GM23338 (cell line): ENCODE measurements at regions not wholly inside any gene's neighbourhood (a gene's known extent, or its start where the extent isn't known, plus 50 kb on each side); places are given as distances from the start of the nearest gene placed in this dataset.

Experiments
- ATAC-seq: fragments of 200-7000 bp; cut with Tn5 transposase; 3 replicates; pipeline ENCODE4 v1.9.1; 2020
- DNase-seq: peaks from one replicate; pipeline ENCODE4 v3.0.0-alpha.2; 2015; ENCODE audit warnings: low spot score
- H2AFZ ChIP-seq: fragments of 200-600 bp; sonication (generic); 2 replicates; pipeline ENCODE4 v1.8.0; 2016; ENCODE audit warnings: antibody characterized with exemption, mild to moderate bottlenecking, moderate library complexity
- H3F3A ChIP-seq: fragments of 200-600 bp; sonication (generic); replicated peaks from 2 replicates; pipeline ENCODE4 v1.8.0; 2017; ENCODE audit warnings: antibody characterized with exemption, mixed run types, low read depth
- H3K27ac ChIP-seq: fragments of 200-600 bp; sonication (generic); 2 replicates; pipeline ENCODE4 v1.6.1; 2016; ENCODE audit warnings: low read depth
- H3K27me3 ChIP-seq: fragments of 200-600 bp; sonication (generic); 2 replicates; pipeline ENCODE4 v1.8.0; 2016; ENCODE audit warnings: mild to moderate bottlenecking, mixed run types, moderate library complexity; ENCODE audit not compliant: insufficient read depth
- H3K36me3 ChIP-seq: fragments of 200-600 bp; sonication (generic); 2 replicates; pipeline ENCODE4 v1.8.0; 2016; ENCODE audit warnings: mild to moderate bottlenecking; ENCODE audit not compliant: insufficient read depth
- H3K4me1 ChIP-seq: fragments of 200-600 bp; sonication (generic); 2 replicates; pipeline ENCODE4 v1.8.0; 2016; ENCODE audit warnings: mild to moderate bottlenecking, moderate library complexity; ENCODE audit not compliant: insufficient read depth
- H3K4me2 ChIP-seq: fragments of 200-600 bp; sonication (generic); 2 replicates; pipeline ENCODE4 v1.7.1; 2017; ENCODE audit warnings: mixed run types
- H3K4me3 ChIP-seq: fragments of 200-600 bp; sonication (generic); 2 replicates; pipeline ENCODE4 v1.6.1; 2016; ENCODE audit warnings: mixed run types
- H3K79me2 ChIP-seq: fragments of 200-600 bp; sonication (generic); replicated peaks from 2 replicates; pipeline ENCODE4 v1.8.0; 2017; ENCODE audit warnings: mild to moderate bottlenecking; ENCODE audit not compliant: insufficient read depth
- H3K9me2 ChIP-seq: fragments of 200-600 bp; sonication (generic); 2 replicates; pipeline ENCODE4 v1.8.0; 2017; ENCODE audit not compliant: insufficient read depth
- H4K20me1 ChIP-seq: fragments of 200-600 bp; sonication (generic); replicated peaks from 2 replicates; pipeline ENCODE4 v1.8.0; 2017; ENCODE audit warnings: mild to moderate bottlenecking; ENCODE audit not compliant: insufficient read depth
- H3K27ac Mint-ChIP-seq: 2 replicates; pipeline ENCODE4 v1.8.0; 2020; ENCODE audit warnings: inconsistent platforms, mild to moderate bottlenecking, moderate library complexity, mixed read lengths
- H3K27me3 Mint-ChIP-seq: 3 replicates; pipeline ENCODE4 v1.8.0; 2022; ENCODE audit warnings: low read depth, mild to moderate bottlenecking, moderate library complexity, mixed read lengths, inconsistent platforms; ENCODE audit not compliant: insufficient read depth, poor library complexity
- H3K36me3 Mint-ChIP-seq: 3 replicates; pipeline ENCODE4 v1.8.0; 2021; ENCODE audit warnings: low read depth, mild to moderate bottlenecking, inconsistent platforms, moderate library complexity, mixed read lengths
- H3K4me1 Mint-ChIP-seq: 3 replicates; pipeline ENCODE4 v1.8.0; 2020; ENCODE audit warnings: mild to moderate bottlenecking, inconsistent platforms, mixed read lengths
- H3K4me3 Mint-ChIP-seq: 3 replicates; pipeline ENCODE4 v1.8.0; 2021; ENCODE audit warnings: moderate library complexity, mild to moderate bottlenecking, inconsistent platforms, mixed read lengths
- H3K9me3 Mint-ChIP-seq: 3 replicates; pipeline ENCODE4 v1.8.0; 2020; ENCODE audit warnings: moderate library complexity, mild to moderate bottlenecking, inconsistent platforms, mixed read lengths
- CREB1 ChIP-seq: fragments of 250-450 bp; sonication (Bioruptor Pico); IDR thresholded peaks from 2 replicates; pipeline ENCODE4 v1.5.0; 2020; ENCODE audit warnings: low read depth, mild to moderate bottlenecking, moderate library complexity
- EZH2 ChIP-seq: fragments of 200-600 bp; sonication (generic); IDR thresholded peaks from one replicate; pipeline ENCODE4 v1.8.0; 2017; ENCODE audit warnings: antibody characterized with exemption, mild to moderate bottlenecking, low read depth; ENCODE audit not compliant: unreplicated experiment
- STAT1 ChIP-seq: IDR thresholded peaks from one replicate; pipeline ENCODE4 v1.6.1; 2016; ENCODE audit warnings: antibody characterized with exemption; ENCODE audit not compliant: unreplicated experiment
- TF ChIP-seq, protein P1 (sequence below): fragments of 250-450 bp; sonication (Bioruptor Pico); IDR thresholded peaks from 2 replicates; pipeline ENCODE4 v1.5.0; 2020; ENCODE audit warnings: mild to moderate bottlenecking, moderate library complexity
- TF ChIP-seq, protein P2 (sequence below): IDR thresholded peaks from one replicate; pipeline ENCODE4 v1.6.1; 2018; ENCODE audit warnings: antibody characterized with exemption; ENCODE audit not compliant: unreplicated experiment

DNA sequence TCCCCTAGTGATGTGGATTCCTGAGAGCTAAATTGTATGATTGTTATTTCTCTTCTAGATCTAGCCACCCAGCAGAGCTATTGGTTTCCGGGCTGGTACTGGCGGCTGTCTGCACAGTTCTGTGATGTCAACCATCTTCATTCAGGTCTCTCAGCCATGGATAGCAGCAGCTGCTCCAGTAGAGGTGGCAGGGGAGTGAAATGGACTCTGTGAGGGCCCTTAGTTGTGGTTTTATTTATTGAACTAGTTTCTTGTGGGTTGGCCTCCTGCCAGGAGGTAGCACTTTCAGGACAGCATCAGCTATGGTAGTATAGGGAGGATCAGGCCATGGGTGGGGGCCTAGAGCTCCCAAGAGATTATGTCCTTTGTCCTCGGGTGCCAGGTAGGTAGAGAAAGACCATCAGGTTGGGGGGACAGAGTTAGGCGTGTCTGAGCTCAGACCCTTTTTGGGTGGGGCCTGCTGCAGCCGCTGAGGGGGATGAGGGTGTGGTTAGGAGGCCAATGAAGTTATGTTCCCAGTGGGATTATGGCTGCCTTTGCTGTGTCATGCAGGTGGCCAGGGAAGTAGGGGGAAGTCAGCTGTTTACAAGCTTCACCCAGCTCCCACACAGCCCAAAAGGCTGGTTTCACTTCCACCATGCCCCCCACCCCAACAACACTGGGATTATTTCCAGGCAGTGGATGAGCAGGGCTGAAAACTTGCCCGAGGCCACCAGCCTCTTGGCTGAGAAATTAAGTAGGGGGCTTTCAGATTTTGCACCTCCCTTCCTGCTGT lies 55.1 kb upstream of the RGS4 start:
- Histone ChIP-seq H3K9me2 (no peaks in the 10 kb centered on the region), H3K27ac (no peak overlapping the region), H3K36me3 (no peaks in the 10 kb centered on the region), H3K4me2 (no peak overlapping the region), H3K27me3 (no peaks in the 10 kb centered on the region), H3K4me1 (no peaks in the 10 kb centered on the region), H4K20me1 (no peaks in the 10 kb centered on the region), H3K79me2 (no peaks in the 10 kb centered on the region), H3F3A (no peaks in the 10 kb centered on the region), H3K4me3 (no peak overlapping the region), H2AFZ (no peak overlapping the region)
- TF ChIP-seq, protein P1, sequence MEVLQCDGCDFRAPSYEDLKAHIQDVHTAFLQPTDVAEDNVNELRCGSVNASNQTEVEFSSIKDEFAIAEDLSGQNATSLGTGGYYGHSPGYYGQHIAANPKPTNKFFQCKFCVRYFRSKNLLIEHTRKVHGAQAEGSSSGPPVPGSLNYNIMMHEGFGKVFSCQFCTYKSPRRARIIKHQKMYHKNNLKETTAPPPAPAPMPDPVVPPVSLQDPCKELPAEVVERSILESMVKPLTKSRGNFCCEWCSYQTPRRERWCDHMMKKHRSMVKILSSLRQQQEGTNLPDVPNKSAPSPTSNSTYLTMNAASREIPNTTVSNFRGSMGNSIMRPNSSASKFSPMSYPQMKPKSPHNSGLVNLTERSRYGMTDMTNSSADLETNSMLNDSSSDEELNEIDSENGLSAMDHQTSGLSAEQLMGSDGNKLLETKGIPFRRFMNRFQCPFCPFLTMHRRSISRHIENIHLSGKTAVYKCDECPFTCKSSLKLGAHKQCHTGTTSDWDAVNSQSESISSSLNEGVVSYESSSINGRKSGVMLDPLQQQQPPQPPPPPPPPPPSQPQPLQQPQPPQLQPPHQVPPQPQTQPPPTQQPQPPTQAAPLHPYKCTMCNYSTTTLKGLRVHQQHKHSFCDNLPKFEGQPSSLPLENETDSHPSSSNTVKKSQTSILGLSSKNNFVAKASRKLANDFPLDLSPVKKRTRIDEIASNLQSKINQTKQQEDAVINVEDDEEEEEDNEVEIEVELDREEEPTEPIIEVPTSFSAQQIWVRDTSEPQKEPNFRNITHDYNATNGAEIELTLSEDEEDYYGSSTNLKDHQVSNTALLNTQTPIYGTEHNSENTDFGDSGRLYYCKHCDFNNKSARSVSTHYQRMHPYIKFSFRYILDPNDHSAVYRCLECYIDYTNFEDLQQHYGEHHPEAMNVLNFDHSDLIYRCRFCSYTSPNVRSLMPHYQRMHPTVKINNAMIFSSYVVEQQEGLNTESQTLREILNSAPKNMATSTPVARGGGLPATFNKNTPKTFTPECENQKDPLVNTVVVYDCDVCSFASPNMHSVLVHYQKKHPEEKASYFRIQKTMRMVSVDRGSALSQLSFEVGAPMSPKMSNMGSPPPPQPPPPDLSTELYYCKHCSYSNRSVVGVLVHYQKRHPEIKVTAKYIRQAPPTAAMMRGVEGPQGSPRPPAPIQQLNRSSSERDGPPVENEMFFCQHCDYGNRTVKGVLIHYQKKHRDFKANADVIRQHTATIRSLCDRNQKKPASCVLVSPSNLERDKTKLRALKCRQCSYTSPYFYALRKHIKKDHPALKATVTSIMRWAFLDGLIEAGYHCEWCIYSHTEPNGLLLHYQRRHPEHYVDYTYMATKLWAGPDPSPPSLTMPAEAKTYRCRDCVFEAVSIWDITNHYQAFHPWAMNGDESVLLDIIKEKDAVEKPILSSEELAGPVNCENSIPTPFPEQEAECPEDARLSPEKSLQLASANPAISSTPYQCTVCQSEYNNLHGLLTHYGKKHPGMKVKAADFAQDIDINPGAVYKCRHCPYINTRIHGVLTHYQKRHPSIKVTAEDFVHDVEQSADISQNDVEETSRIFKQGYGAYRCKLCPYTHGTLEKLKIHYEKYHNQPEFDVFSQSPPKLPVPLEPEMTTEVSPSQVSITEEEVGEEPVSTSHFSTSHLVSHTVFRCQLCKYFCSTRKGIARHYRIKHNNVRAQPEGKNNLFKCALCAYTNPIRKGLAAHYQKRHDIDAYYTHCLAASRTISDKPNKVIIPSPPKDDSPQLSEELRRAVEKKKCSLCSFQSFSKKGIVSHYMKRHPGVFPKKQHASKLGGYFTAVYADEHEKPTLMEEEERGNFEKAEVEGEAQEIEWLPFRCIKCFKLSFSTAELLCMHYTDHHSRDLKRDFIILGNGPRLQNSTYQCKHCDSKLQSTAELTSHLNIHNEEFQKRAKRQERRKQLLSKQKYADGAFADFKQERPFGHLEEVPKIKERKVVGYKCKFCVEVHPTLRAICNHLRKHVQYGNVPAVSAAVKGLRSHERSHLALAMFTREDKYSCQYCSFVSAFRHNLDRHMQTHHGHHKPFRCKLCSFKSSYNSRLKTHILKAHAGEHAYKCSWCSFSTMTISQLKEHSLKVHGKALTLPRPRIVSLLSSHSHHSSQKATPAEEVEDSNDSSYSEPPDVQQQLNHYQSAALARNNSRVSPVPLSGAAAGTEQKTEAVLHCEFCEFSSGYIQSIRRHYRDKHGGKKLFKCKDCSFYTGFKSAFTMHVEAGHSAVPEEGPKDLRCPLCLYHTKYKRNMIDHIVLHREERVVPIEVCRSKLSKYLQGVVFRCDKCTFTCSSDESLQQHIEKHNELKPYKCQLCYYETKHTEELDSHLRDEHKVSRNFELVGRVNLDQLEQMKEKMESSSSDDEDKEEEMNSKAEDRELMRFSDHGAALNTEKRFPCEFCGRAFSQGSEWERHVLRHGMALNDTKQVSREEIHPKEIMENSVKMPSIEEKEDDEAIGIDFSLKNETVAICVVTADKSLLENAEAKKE (CRISPR knock-in tag), result no peak
- TF ChIP-seq EZH2 (no peak), STAT1 (no peak), CREB1 (no peak)
- TF ChIP-seq, protein P2, sequence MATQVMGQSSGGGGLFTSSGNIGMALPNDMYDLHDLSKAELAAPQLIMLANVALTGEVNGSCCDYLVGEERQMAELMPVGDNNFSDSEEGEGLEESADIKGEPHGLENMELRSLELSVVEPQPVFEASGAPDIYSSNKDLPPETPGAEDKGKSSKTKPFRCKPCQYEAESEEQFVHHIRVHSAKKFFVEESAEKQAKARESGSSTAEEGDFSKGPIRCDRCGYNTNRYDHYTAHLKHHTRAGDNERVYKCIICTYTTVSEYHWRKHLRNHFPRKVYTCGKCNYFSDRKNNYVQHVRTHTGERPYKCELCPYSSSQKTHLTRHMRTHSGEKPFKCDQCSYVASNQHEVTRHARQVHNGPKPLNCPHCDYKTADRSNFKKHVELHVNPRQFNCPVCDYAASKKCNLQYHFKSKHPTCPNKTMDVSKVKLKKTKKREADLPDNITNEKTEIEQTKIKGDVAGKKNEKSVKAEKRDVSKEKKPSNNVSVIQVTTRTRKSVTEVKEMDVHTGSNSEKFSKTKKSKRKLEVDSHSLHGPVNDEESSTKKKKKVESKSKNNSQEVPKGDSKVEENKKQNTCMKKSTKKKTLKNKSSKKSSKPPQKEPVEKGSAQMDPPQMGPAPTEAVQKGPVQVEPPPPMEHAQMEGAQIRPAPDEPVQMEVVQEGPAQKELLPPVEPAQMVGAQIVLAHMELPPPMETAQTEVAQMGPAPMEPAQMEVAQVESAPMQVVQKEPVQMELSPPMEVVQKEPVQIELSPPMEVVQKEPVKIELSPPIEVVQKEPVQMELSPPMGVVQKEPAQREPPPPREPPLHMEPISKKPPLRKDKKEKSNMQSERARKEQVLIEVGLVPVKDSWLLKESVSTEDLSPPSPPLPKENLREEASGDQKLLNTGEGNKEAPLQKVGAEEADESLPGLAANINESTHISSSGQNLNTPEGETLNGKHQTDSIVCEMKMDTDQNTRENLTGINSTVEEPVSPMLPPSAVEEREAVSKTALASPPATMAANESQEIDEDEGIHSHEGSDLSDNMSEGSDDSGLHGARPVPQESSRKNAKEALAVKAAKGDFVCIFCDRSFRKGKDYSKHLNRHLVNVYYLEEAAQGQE, result no peak
- Mint-ChIP-seq H3K9me3 (no peaks in the 10 kb centered on the region), H3K36me3 (no peaks in the 10 kb centered on the region), H3K27me3 (peaks cover 2% of the 10 kb centered on the region), H3K4me1 (no peaks in the 10 kb centered on the region), H3K27ac (no peak overlapping the region), H3K4me3 (no peak overlapping the region)
- ATAC-seq (no peak), DNase-seq (no peak)
